ENCODE measurements at regions not wholly inside any gene's neighbourhood (a gene's known extent, or its start where the extent isn't known, plus 50 kb on each side); places are given as distances from the start of the nearest gene placed in this dataset.

- ATAC-seq: no peak
- intact Hi-C loops (cut with DNase I, micrococcal nuclease): no loop called here
- DNase-seq: no peak
Observed at GRCh38 chr4:148800336-148800885, 358.2 kb upstream of the NR3C2 start.

GRCh38 chr4:148795156-148795864 lies 353.1 kb upstream of the NR3C2 start:
- DNase-seq: no peak
- no peak for ATAC-seq
- intact Hi-C loops (cut with DNase I, micrococcal nuclease): no loop called here

DNA sequence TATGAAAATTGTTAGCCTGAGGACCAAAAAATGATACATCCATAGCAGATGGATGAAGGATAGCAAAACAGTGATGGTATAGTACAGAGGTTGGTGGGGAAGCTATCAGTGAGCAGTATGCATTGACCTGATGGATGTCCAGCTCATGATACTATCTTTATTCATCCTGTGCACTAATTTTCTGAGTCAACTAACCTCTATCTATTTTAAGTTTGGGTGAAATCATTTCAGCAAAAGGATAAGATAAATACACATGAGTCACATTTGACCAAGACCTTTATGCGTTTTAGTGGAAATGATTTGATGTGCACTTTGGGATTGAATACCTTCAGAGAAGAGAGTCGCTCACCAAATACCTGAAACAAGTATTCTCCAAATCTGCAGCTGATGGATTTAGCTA lies 351.0 kb upstream of the NR3C2 start:
- ATAC-seq (no peak), DNase-seq (no peak)
- intact Hi-C loops (cut with DNase I, micrococcal nuclease): no loop called here

DNA sequence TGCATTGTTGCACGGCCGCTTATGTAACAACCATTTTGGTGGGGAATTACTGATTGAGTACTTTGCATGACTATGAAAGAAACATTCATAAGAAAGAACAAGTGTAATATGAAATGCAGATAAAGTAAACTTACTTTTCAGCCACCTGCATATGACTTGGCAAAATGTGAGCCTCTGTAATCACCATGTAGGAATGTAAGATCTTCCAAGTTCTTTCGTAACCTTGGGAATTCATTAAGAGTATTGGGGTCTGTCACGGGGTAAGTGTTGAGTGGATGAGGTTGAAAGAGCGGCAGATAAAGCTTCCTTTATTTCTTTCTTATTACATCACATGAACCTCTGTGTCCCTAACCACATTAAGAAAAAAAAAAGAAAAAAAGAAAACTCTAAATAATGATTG lies 348.5 kb upstream of the NR3C2 start:
- intact Hi-C loops (cut with DNase I, micrococcal nuclease): no loop called here
- DNase-seq (no peak), ATAC-seq (no peak)

DNA sequence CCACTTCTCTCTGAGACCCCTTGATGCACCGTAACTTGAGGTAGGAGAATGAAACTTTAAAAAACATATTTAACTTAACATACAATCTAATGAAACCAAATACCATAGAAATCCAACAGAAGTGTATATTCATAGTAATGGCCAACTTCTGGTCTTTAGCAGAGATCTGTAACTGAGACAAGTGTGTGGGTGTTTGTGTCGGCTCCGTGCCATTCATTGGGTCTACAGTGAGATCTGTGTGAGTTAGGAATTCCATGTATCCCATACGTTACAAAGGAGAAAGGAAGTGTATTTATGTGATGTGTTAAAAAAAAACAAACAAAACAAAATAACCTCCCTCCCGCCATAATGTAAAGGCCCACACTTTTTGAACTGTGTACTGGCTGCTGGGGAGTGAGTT lies 348.0 kb upstream of the NR3C2 start:
- no peak for DNase-seq
- ATAC-seq: no peak
- intact Hi-C loops (cut with DNase I, micrococcal nuclease): no loop called here

DNA sequence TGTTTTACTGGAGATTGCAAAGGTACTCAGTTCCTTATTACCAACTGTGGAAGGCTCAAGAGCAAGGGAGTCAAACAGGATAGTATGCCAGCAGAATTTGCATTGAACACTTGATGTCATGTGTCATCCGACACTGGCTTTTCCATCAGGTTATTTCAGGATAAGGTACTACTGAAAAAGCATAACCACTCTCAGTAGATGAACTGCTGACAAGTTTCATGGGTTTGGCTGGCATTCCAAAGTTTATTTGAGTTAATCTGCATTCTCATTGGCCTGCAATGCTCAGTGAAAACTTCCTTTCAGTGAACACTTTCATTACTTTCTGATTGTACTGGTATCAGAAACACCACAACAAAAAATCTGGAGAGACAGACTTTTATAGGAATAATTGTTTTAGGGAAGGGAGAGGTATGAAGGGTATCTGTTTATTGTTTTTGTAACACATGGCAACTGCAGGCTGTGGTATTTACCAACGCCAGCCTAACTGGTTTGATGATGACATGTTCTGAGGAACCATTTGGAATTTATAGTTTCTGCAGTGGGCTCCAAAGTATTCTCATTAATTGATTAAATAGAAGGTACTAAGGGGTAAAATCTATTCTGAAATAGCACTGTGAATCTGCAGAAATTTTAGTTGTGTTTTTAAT lies 345.7 kb upstream of the NR3C2 start:
- DNase-seq: peak in 1 of 2 donors; percentile 34
- intact Hi-C loops (cut with DNase I, micrococcal nuclease): no loop called here
- ATAC-seq: peak; percentile 85

- peak; percentile 52 for ATAC-seq
- no peak for DNase-seq
- intact Hi-C loops (cut with DNase I, micrococcal nuclease): no loop called here
Observed at GRCh38 chr4:148787285-148787684, 345.1 kb upstream of the NR3C2 start.

- ATAC-seq: peak; percentile 85
- peak; percentile 35 to 72 for DNase-seq
- intact Hi-C loops (cut with DNase I, micrococcal nuclease): no loop called here
Observed at GRCh38 chr4:148786699-148787098, 344.5 kb upstream of the NR3C2 start.

GRCh38 chr4:148782284-148782683 lies 340.1 kb upstream of the NR3C2 start:
- intact Hi-C loops (cut with DNase I, micrococcal nuclease): no loop called here
- no peak for ATAC-seq
- no peak for DNase-seq

DNA sequence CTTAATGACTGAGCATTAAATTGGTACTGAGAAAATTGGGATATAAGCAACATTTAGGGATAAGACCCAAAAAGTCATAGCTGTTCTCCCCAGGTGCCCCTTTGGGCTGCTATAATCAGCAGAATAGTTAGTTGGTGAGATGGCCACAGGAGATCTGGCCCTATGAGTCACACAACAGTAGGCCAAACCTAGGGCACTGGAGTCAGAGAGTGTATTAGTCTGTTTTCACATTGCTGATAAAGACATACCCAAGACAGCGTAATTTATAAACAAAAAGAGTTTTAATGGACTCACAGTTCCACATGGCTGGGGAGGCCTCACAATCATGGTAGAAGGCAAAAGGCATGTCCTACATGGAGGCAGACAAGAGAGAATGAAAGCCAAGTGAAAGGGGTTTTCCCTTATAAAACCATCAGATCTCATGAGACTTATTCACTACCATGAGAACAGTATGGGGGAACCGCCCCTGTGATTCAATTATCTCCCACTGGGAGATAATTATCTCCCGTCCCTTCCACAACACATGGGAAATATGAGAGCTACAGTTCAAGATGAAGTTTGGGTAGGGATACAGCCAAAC lies 338.3 kb upstream of the NR3C2 start:
- no peak for DNase-seq
- ATAC-seq: no peak

DNA sequence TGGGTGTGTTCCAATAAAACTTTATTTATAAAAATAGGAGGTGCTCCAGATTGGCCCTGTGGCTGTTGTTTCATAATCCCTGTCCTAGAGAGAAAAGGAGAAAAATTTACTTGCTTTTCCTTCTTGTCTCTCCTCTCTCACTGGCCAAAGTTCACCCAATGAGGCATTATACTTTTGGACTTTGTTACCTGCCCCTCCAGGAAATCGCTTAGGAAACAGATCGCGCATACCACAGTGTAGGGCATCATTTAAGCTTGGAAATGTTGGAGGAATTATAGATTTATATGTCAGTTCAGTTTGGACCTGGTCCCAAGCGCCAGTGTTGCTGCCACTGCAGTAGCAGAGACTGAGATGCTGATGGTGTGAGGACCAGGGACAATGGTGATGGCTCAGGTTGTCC lies 337.6 kb upstream of the NR3C2 start:
- intact Hi-C loops (cut with DNase I, micrococcal nuclease): no loop called here
- peak; percentile 33 to 44 for DNase-seq

More for the DNA sequence above, 338.3 kb upstream of the NR3C2 start:
- intact Hi-C loops (cut with DNase I, micrococcal nuclease): no loop called here

GRCh38 chr4:148778980-148779675 lies 336.9 kb upstream of the NR3C2 start:
- ATAC-seq: peak; percentile 18
- no peak for DNase-seq
- intact Hi-C loops (cut with DNase I, micrococcal nuclease): no loop called here

More for the DNA sequence above, 337.6 kb upstream of the NR3C2 start:
- ATAC-seq: peak; percentile 82

GRCh38 chr4:148776941-148777340 lies 334.7 kb upstream of the NR3C2 start:
- intact Hi-C loops (cut with DNase I, micrococcal nuclease): no loop called here
- ATAC-seq: no peak
- DNase-seq: no peak

DNA sequence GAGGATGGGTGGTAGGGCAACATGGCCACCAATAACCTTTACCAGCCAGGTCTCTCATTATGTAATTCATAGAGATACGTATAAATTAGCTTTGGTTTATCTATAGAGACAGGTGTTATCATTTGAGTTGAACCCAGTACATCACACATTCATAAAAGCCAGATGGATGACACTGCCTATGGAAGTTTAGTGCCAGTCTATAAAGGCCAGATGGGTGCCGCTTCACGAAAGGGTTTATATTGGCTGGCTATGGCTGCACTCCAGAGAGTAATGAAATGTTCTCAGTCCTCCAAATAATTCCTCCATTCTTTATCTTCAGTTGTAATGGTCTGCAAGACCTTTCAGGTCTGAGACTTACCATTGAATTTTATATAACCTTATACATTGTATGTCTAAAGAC lies 331.9 kb upstream of the NR3C2 start:
- intact Hi-C loops (cut with DNase I, micrococcal nuclease): no loop called here
- DNase-seq: no peak
- ATAC-seq: peak; percentile 81

DNA sequence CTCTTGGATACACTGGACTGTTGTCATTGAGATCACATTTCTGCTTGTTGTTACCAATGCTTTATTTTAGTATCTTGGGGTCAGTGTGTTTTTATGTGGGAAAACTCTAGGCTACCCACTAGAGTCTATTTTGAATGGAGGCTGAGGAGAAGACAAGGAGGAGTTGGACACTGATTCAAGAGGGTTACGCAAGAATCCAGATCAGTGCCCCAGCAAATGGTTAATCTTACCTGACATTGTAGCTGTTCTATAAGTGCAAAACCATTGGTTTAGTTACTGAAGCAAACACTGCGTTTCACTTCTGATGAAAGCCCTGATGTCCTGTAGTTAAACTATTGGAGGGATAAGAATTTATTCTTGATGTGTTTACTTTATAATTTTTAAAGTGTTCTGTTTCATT lies 331.1 kb upstream of the NR3C2 start:
- intact Hi-C loops (cut with DNase I, micrococcal nuclease): no loop called here
- no peak for ATAC-seq
- DNase-seq: no peak

- intact Hi-C loops (cut with DNase I, micrococcal nuclease): no loop called here
- no peak for DNase-seq
- ATAC-seq: no peak
Observed at GRCh38 chr4:148770848-148771247, 328.6 kb upstream of the NR3C2 start.

DNA sequence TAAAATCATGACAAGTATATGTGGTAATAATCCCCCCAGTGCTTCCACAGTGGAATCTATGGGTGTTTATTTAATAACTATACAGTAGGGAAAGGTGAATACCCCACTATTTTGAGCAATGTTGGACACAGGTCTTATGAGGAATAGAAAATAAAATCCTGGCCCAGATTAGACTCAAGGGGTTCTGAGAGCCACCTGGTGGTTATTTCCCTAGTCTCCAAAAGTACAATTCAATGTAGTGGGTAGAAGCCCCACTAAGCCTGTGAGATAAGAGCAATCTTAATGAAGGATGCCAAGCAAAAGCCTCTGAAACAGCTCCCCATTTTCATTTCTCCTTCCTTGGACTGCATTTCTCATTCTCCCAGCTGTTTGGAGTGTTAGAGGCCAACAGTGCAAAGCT lies 328.2 kb upstream of the NR3C2 start:
- DNase-seq (no peak), ATAC-seq (no peak)
- intact Hi-C loops (cut with DNase I, micrococcal nuclease): no loop called here

- intact Hi-C loops (cut with DNase I, micrococcal nuclease): no loop called here
- ATAC-seq: no peak
- DNase-seq: no peak
Observed at GRCh38 chr4:148764720-148765119, 322.5 kb upstream of the NR3C2 start.

GRCh38 chr4:148757171-148757570 lies 315.0 kb upstream of the NR3C2 start:
- ATAC-seq: no peak
- DNase-seq: no peak
- intact Hi-C loops (cut with DNase I, micrococcal nuclease): no loop called here

DNA sequence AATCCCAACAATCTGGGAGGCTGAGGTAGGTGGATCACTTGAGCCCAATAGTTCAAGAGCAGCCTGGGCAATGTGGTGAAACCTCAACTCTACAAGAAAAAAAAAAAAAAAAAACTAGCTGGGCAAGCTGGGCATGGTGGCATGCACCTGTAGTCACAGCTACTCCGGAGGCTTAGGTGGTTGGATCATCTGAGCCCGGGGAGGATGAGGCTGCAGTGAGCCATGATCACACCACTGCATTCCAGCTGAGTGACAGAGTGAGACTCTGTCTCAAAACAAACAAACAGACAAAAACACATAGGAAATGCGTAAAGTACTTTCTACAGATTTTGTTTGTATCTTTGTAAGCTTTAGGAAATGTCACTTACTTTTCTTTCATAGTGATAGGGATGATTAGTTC lies 307.2 kb upstream of the NR3C2 start:
- intact Hi-C loops (cut with DNase I, micrococcal nuclease): no loop called here
- no peak for ATAC-seq
- DNase-seq: no peak
